ENCODE measurements at regions not wholly inside any gene's neighbourhood (a gene's known extent, or its start where the extent isn't known, plus 50 kb on each side); places are given as distances from the start of the nearest gene placed in this dataset.

DNA sequence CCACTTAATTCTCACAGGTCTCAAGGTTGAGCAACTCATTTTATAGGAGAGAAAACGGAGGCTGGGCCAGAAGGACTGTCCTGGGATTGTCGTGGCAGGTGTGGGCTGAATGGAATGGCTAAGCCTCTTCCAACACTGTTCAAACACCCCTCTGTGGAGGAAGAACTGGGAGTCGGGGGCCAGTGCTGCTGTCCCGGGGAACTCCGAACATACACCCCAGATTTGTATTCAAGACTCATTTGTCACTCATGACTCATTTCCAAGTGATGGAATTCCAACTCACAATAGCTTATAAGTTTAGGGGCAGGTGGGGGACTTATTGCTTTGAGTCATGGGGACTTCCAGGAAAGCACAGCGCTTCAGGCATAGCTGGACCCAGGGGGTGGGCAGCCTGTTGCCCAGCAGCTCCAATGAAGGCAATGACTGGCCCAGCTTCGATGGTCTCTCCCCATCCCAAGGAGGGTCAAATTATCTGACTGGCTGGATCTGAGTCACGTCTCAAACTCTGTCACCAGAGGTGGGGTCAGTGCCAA is 72.5 kb downstream of the TM2D3 start:
- TF ChIP-seq, protein P1, sequence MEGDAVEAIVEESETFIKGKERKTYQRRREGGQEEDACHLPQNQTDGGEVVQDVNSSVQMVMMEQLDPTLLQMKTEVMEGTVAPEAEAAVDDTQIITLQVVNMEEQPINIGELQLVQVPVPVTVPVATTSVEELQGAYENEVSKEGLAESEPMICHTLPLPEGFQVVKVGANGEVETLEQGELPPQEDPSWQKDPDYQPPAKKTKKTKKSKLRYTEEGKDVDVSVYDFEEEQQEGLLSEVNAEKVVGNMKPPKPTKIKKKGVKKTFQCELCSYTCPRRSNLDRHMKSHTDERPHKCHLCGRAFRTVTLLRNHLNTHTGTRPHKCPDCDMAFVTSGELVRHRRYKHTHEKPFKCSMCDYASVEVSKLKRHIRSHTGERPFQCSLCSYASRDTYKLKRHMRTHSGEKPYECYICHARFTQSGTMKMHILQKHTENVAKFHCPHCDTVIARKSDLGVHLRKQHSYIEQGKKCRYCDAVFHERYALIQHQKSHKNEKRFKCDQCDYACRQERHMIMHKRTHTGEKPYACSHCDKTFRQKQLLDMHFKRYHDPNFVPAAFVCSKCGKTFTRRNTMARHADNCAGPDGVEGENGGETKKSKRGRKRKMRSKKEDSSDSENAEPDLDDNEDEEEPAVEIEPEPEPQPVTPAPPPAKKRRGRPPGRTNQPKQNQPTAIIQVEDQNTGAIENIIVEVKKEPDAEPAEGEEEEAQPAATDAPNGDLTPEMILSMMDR (IDR thresholded peaks at IDR 0.05; ENCODE audit: low read depth, low read length, poor library complexity, severe bottlenecking): no peak
- no peak for TF ChIP-seq EZH2phosphoT487 (IDR thresholded peaks at IDR 0.05; ENCODE audit: borderline replicate concordance, low read length)

Data from DOHH2 (cell line).